ENCODE measurements at regions not wholly inside any gene's neighbourhood (a gene's known extent, or its start where the extent isn't known, plus 50 kb on each side); places are given as distances from the start of the nearest gene placed in this dataset.

DNA sequence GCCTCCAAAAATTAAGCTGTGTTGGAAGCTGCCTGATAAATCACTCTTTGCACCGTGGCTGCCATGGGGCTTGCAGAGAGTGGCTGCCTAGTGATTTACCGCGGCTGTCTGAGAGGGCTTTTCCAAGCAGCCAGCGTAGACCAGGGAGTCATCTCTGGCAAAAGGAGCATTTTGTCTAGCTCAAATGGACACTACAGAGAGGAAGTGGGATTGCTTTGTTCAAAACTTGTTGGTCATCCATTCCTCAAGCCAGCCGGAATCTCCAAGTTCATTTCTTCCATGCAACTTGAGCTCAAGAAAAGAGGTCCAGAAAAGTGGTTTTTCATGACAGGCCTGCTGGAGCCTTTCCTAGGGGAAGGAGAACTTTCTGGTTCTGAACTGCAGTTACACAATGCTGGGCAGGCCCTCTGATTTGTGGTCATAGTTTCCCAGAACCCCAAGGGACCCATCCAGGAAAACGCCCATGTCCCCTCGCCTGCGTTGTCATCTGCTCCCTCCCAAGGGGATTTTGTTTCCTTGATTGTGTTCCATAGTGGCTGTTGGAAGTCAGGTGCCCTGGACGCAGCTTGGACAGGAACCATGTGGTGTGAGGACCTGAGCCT is 108.1 kb downstream of the TRIB2 start:
- Histone ChIP-seq H3K27me3 (ENCODE audit: control insufficient read depth, insufficient read depth, low read length) (no peaks in the 10 kb centered on the region), H3K36me3 (ENCODE audit: control insufficient read depth, insufficient read depth, low read length) (no peaks in the 10 kb centered on the region), H4K20me1 (ENCODE audit: control insufficient read depth, extremely low read depth, insufficient read depth, low read length) (no peaks in the 10 kb centered on the region), H3K9ac (ENCODE audit: insufficient read depth, low read length) (no peak overlapping the region), H3K9me3 (ENCODE audit: control insufficient read depth, insufficient read depth, low read depth, low read length) (no peaks in the 10 kb centered on the region), H3K27ac (ENCODE audit: insufficient read depth, low read length) (peak overlapping the region; percentile 29), H3K4me2 (ENCODE audit: extremely low read depth, insufficient read depth, low read length) (peak overlapping the region; percentile 62), H3K79me2 (ENCODE audit: control insufficient read depth, insufficient read depth, low read length) (no peaks in the 10 kb centered on the region), H3K4me1 (ENCODE audit: control insufficient read depth, extremely low read depth, insufficient read depth, low read length) (peaks cover 11% of the 10 kb centered on the region), H3K4me3 (replicated peaks in 1 of 4; ENCODE audit: control extremely low read depth in 1 of 4, insufficient read depth in 1 of 4, low read depth in 3 of 4, low read length in 4 of 4) (no peak overlapping the region), H2AFZ (ENCODE audit: low read length) (peak overlapping the region; percentile 40)
- no peak for TF ChIP-seq EZH2 (IDR thresholded peaks at IDR 0.05; ENCODE audit: low read length, missing control alignments)
- TF ChIP-seq, protein P1, sequence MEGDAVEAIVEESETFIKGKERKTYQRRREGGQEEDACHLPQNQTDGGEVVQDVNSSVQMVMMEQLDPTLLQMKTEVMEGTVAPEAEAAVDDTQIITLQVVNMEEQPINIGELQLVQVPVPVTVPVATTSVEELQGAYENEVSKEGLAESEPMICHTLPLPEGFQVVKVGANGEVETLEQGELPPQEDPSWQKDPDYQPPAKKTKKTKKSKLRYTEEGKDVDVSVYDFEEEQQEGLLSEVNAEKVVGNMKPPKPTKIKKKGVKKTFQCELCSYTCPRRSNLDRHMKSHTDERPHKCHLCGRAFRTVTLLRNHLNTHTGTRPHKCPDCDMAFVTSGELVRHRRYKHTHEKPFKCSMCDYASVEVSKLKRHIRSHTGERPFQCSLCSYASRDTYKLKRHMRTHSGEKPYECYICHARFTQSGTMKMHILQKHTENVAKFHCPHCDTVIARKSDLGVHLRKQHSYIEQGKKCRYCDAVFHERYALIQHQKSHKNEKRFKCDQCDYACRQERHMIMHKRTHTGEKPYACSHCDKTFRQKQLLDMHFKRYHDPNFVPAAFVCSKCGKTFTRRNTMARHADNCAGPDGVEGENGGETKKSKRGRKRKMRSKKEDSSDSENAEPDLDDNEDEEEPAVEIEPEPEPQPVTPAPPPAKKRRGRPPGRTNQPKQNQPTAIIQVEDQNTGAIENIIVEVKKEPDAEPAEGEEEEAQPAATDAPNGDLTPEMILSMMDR (conservative IDR thresholded peaks at IDR 0.05 in 1 of 2, IDR thresholded peaks at IDR 0.05 in 1 of 2; ENCODE audit: low read depth in 1 of 2, low read length in 2 of 2): no peak
- peak; percentile 16 to 67 for DNase-seq (ENCODE audit: low read depth in 2 of 2)

DNA sequence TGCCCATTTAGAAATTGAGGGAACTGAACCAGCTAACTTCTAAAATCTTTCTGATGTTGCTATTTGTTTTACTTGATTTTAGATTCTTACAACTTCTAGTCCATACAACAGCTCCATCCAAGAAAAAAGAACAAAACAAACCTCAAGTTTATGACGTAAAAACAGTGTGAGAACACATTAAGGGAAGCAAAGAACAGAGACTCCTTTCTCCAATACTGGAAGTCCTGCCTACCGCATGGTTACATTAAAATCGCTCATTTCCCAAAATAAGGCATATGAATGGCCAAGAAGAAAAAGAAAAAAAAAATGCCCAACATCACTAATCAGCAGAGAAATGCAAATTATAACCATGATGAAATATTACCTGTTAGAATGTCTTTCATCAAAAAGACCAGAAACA is 110.0 kb downstream of the TRIB2 start:
- no peak overlapping the region for H3K4me3 ChIP-seq (replicated peaks in 1 of 4; ENCODE audit: control extremely low read depth in 1 of 4, insufficient read depth in 1 of 4, low read depth in 3 of 4, low read length in 4 of 4)
- H3K27ac ChIP-seq (ENCODE audit: insufficient read depth, low read length): no peak overlapping the region
- TF ChIP-seq EZH2 (IDR thresholded peaks at IDR 0.05; ENCODE audit: low read length, missing control alignments): no peak
- TF ChIP-seq, protein P1 (conservative IDR thresholded peaks at IDR 0.05 in 1 of 2, IDR thresholded peaks at IDR 0.05 in 1 of 2; ENCODE audit: low read depth in 1 of 2, low read length in 2 of 2): no peak
- no peaks in the 10 kb centered on the region for H3K9me3 ChIP-seq (ENCODE audit: control insufficient read depth, insufficient read depth, low read depth, low read length)
- H3K4me1 ChIP-seq (ENCODE audit: control insufficient read depth, extremely low read depth, insufficient read depth, low read length): peaks cover 8% of the 10 kb centered on the region
- no peak for DNase-seq (ENCODE audit: low read depth in 2 of 2)
- no peak overlapping the region for H3K4me2 ChIP-seq (ENCODE audit: extremely low read depth, insufficient read depth, low read length)
- no peaks in the 10 kb centered on the region for H3K79me2 ChIP-seq (ENCODE audit: control insufficient read depth, insufficient read depth, low read length)
- H3K9ac ChIP-seq (ENCODE audit: insufficient read depth, low read length): no peak overlapping the region
- H3K36me3 ChIP-seq (ENCODE audit: control insufficient read depth, insufficient read depth, low read length): no peaks in the 10 kb centered on the region
- H4K20me1 ChIP-seq (ENCODE audit: control insufficient read depth, extremely low read depth, insufficient read depth, low read length): no peaks in the 10 kb centered on the region
- no peaks in the 10 kb centered on the region for H3K27me3 ChIP-seq (ENCODE audit: control insufficient read depth, insufficient read depth, low read length)
- H2AFZ ChIP-seq (ENCODE audit: low read length): no peak overlapping the region

DNA sequence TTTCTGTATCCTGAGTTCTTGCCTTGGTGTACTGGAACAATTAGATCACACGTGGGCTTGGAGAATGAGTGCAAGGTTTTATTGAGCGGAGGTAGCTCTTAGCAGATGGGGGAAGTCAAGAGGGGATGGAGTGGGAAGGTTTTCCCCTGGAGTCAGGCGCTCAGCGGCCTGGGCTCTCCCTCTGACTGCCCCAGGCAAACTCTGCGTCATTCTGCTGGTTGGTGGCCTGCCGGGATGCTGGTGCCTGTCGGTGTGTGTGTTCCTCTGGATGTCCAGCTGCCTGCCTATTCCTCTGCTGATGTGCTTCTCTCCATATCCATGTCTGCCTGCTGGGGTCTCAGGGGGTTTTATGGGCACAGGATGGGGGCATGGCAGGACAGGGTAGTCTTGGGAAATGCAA is 111.0 kb downstream of the TRIB2 start:
- no peaks in the 10 kb centered on the region for H3K27me3 ChIP-seq (ENCODE audit: control insufficient read depth, insufficient read depth, low read length)
- H2AFZ ChIP-seq (ENCODE audit: low read length): no peak overlapping the region
- no peak for TF ChIP-seq EZH2 (IDR thresholded peaks at IDR 0.05; ENCODE audit: low read length, missing control alignments)
- TF ChIP-seq, protein P1 (conservative IDR thresholded peaks at IDR 0.05 in 1 of 2, IDR thresholded peaks at IDR 0.05 in 1 of 2; ENCODE audit: low read depth in 1 of 2, low read length in 2 of 2): no peak
- H3K4me1 ChIP-seq (ENCODE audit: control insufficient read depth, extremely low read depth, insufficient read depth, low read length): peaks cover 8% of the 10 kb centered on the region
- H4K20me1 ChIP-seq (ENCODE audit: control insufficient read depth, extremely low read depth, insufficient read depth, low read length): no peaks in the 10 kb centered on the region
- H3K4me2 ChIP-seq (ENCODE audit: extremely low read depth, insufficient read depth, low read length): no peak overlapping the region
- no peaks in the 10 kb centered on the region for H3K79me2 ChIP-seq (ENCODE audit: control insufficient read depth, insufficient read depth, low read length)
- no peak overlapping the region for H3K4me3 ChIP-seq (replicated peaks in 1 of 4; ENCODE audit: control extremely low read depth in 1 of 4, insufficient read depth in 1 of 4, low read depth in 3 of 4, low read length in 4 of 4)
- no peaks in the 10 kb centered on the region for H3K9me3 ChIP-seq (ENCODE audit: control insufficient read depth, insufficient read depth, low read depth, low read length)
- H3K27ac ChIP-seq (ENCODE audit: insufficient read depth, low read length): no peak overlapping the region
- no peak for DNase-seq (ENCODE audit: low read depth in 2 of 2)
- no peaks in the 10 kb centered on the region for H3K36me3 ChIP-seq (ENCODE audit: control insufficient read depth, insufficient read depth, low read length)
- no peak overlapping the region for H3K9ac ChIP-seq (ENCODE audit: insufficient read depth, low read length)
